Upper lobe of right lung (tissue), 1 donor: ENCODE measurements at regions not wholly inside any gene's neighbourhood (a gene's known extent, or its start where the extent isn't known, plus 50 kb on each side); places are given as distances from the start of the nearest gene placed in this dataset.

Experiments
- ATAC-seq: fragments of 200-7000 bp; cut with Tn5 transposase; one replicate; pipeline ENCODE4 v1.9.1; 2020; ENCODE audit warnings: mild to moderate bottlenecking, moderate library complexity
- DNase-seq: peaks from one replicate; pipeline ENCODE4 v3.0.0-alpha.2; 2020
- H3K27ac ChIP-seq: fragments of 200-600 bp; one replicate; pipeline ENCODE4 v1.8.0; 2022
- H3K27me3 ChIP-seq: fragments of 200-600 bp; one replicate; pipeline ENCODE4 v1.8.0; 2022; ENCODE audit warnings: mild to moderate bottlenecking
- H3K36me3 ChIP-seq: fragments of 200-600 bp; one replicate; pipeline ENCODE4 v1.8.0; 2022
- H3K4me1 ChIP-seq: fragments of 200-600 bp; one replicate; pipeline ENCODE4 v1.8.0; 2022
- H3K4me3 ChIP-seq: fragments of 200-600 bp; one replicate; pipeline ENCODE4 v1.8.0; 2022; ENCODE audit warnings: mild to moderate bottlenecking
- H3K9me3 ChIP-seq: fragments of 200-600 bp; one replicate; pipeline ENCODE4 v1.8.0; 2022
- CTCF ChIP-seq: fragments of 200-600 bp; IDR thresholded peaks from one replicate; pipeline ENCODE4 v1.8.0; 2022; ENCODE audit warnings: antibody characterized with exemption
- intact Hi-C: fragments of 100-400 bp; cut with DNase I; formaldehyde crosslinking; loops from one replicate; pipeline ENCODE4 v1.11.0; 2022
- donor health status: DM: no; HTN: yes; CAD: no; lungs with severe emphysema.

DNA sequence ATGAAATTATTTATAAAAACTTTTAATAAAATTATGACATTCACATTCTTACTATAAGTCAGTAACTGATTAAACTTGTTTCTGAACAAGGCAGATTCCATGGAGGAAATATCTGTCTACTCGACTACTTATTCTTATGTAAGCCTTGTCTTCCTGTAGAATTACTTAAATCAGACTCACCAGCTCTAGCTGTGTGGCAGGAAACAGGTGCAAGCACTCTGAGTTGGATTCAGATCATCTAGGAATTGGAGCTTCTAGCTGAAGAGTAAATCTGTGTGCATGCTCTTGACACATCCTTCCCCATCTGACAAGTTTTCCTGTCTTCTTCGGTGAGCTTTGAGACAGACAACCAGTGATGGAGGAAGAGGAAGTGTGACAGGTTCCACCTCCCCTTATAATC is 284.7 kb downstream of the TRIB2 start:
- Histone ChIP-seq H3K9me3 (no peaks in the 10 kb centered on the region), H3K27ac (no peak overlapping the region), H3K4me3 (no peak overlapping the region), H3K36me3 (no peaks in the 10 kb centered on the region), H3K27me3 (no peaks in the 10 kb centered on the region), H3K4me1 (peaks cover 25% of the 10 kb centered on the region)
- ATAC-seq (no peak), DNase-seq (no peak)
- intact Hi-C loops = loop anchor here (10.0 kb wide), 3 partner anchors 277 to 1167 kb away; no protein-coding TSS in a partner anchor
- TF ChIP-seq CTCF = no peak

DNA sequence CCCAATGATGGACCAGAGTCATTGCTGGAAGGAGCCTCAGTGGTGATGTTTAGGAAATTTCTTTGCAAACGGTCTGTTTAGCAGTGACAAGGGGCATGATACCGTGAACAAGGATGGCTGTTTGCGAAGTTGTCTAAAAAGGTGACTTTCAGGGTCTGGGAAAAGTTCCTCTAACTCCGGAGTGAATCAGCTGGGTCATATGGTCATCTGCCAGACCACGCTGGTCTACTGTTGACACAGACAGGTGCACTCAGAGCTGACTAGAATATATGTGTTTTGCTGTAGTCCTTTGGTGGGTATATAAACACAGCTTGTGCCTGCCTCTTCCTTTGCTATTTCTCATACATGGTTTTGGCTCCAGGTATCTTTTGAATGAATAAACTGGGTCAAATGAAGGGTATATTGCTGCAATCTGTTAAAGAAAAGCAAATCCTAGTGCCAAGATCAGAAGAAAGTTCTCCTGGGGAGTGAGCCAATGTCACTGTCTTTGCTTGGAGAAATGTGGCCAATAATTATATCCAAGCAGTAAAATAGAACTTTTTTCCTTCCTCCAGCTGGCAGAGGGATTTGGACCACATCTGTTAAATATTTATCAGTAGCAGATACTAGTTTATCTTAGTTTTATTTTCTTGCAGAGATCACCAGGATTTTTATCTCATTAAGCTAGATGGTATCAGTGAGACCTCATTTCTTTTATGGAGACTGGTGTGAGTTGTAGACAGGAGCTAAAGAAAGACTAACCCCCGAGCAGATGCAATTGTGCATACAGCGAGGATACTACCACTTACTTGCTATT is 286.0 kb downstream of the TRIB2 start:
- no peak for DNase-seq
- Histone ChIP-seq H3K27ac (no peak overlapping the region), H3K36me3 (no peaks in the 10 kb centered on the region), H3K4me1 (peaks cover 30% of the 10 kb centered on the region), H3K9me3 (no peaks in the 10 kb centered on the region), H3K27me3 (no peaks in the 10 kb centered on the region), H3K4me3 (no peak overlapping the region)
- intact Hi-C loops = loop anchor here (10.0 kb wide), 3 partner anchors 278 to 1168 kb away; no protein-coding TSS in a partner anchor
- ATAC-seq = no peak
- no peak for TF ChIP-seq CTCF

- Histone ChIP-seq H3K36me3 (no peaks in the 10 kb centered on the region), H3K27me3 (no peaks in the 10 kb centered on the region), H3K9me3 (no peaks in the 10 kb centered on the region), H3K27ac (no peak overlapping the region), H3K4me1 (peaks cover 30% of the 10 kb centered on the region), H3K4me3 (no peak overlapping the region)
- intact Hi-C loops = loop anchor here (10.0 kb wide), 3 partner anchors 279 to 1169 kb away; no protein-coding TSS in a partner anchor
- DNase-seq (no peak), ATAC-seq (no peak)
- no peak for TF ChIP-seq CTCF
Observed at GRCh38 chr2:13003500-13003899, 286.8 kb downstream of the TRIB2 start.

- peaks cover 30% of the 10 kb centered on the region for H3K4me1 ChIP-seq
- DNase-seq (no peak), ATAC-seq (no peak)
- H3K36me3 ChIP-seq = no peaks in the 10 kb centered on the region
- H3K27ac ChIP-seq = no peak overlapping the region
- intact Hi-C loops = loop anchor here (10.0 kb wide), 3 partner anchors 280 to 1170 kb away; no protein-coding TSS in a partner anchor
- no peaks in the 10 kb centered on the region for H3K9me3 ChIP-seq
- no peak overlapping the region for H3K4me3 ChIP-seq
- TF ChIP-seq CTCF = no peak
- no peaks in the 10 kb centered on the region for H3K27me3 ChIP-seq
Observed at GRCh38 chr2:13005048-13005447, 288.3 kb downstream of the TRIB2 start.

GRCh38 chr2:13005761-13006335 is 289.1 kb downstream of the TRIB2 start:
- Histone ChIP-seq H3K4me1 (peaks cover 23% of the 10 kb centered on the region), H3K36me3 (no peaks in the 10 kb centered on the region), H3K27ac (no peak overlapping the region), H3K9me3 (no peaks in the 10 kb centered on the region), H3K4me3 (no peak overlapping the region), H3K27me3 (no peaks in the 10 kb centered on the region)
- intact Hi-C loops = loop anchor here (10.0 kb wide), 3 partner anchors 281 to 1171 kb away; no protein-coding TSS in a partner anchor
- DNase-seq (no peak), ATAC-seq (no peak)
- TF ChIP-seq CTCF = no peak
